BE2C (cell line): ENCODE measurements at regions not wholly inside any gene's neighbourhood (a gene's known extent, or its start where the extent isn't known, plus 50 kb on each side); places are given as distances from the start of the nearest gene placed in this dataset.

ENCODE experiments used
- DNase-seq: peaks from one replicate; pipeline ENCODE4 v3.0.0-alpha.2; 2020
- H3K27me3 ChIP-seq: fragments of 250-450 bp; sonication (Bioruptor Pico); 2 replicates; pipeline ENCODE4 v1.5.1; 2020; ENCODE audit warnings: mild to moderate bottlenecking
- H3K36me3 ChIP-seq: fragments of 250-450 bp; sonication (Bioruptor Pico); 2 replicates; pipeline ENCODE4 v1.5.1; 2020; ENCODE audit warnings: mild to moderate bottlenecking
- H3K4me1 ChIP-seq: fragments of 250-450 bp; sonication (Bioruptor Pico); 2 replicates; pipeline ENCODE4 v1.5.1; 2020
- H3K4me3 ChIP-seq: 2 replicates; pipeline ENCODE4 v1.5.1; 2011; ENCODE audit warnings: low read depth, low read length
- H3K9me3 ChIP-seq: fragments of 250-450 bp; sonication (Bioruptor Pico); 2 replicates; pipeline ENCODE4 v1.5.1; 2020
- CTCF ChIP-seq: IDR thresholded peaks from 2 replicates; pipeline ENCODE4 v1.5.1; 2012; ENCODE audit warnings: mild to moderate bottlenecking, low read depth, low read length

- no peak for TF ChIP-seq CTCF
- no peak for DNase-seq
- Histone ChIP-seq H3K4me3 (no peak overlapping the region), H3K9me3 (no peaks in the 10 kb centered on the region), H3K36me3 (no peaks in the 10 kb centered on the region), H3K27me3 (no peaks in the 10 kb centered on the region), H3K4me1 (no peaks in the 10 kb centered on the region)
Measured at GRCh38 chr6:119446609-119447008, 97.0 kb upstream of the MAN1A1 start.

- Histone ChIP-seq H3K4me1 (no peaks in the 10 kb centered on the region), H3K4me3 (no peak overlapping the region), H3K9me3 (no peaks in the 10 kb centered on the region), H3K27me3 (no peaks in the 10 kb centered on the region), H3K36me3 (no peaks in the 10 kb centered on the region)
- no peak for TF ChIP-seq CTCF
- DNase-seq = no peak
Measured at GRCh38 chr6:119446115-119446554, 96.6 kb upstream of the MAN1A1 start.

DNA sequence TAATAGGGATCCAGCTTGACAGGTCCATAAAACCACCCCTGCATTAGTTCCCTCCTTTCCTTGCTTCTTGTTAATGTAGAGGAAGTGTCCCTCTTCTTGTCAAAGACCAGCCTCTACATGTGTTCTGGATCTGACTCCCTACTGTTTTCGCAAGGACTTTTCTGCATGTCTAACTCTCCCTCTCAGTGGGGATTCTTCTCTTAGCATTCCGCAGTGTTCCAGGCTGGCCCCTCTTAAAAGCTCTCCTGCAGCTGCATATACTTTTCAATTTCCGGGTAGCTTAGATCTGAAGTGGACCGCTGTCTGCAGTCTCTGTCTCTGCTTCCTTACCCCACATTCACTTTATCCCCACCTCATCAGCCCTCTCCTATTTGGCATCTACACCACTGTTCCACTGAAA is 96.1 kb upstream of the MAN1A1 start:
- Histone ChIP-seq H3K36me3 (no peaks in the 10 kb centered on the region), H3K27me3 (no peaks in the 10 kb centered on the region), H3K9me3 (no peaks in the 10 kb centered on the region), H3K4me3 (no peak overlapping the region), H3K4me1 (no peaks in the 10 kb centered on the region)
- no peak for TF ChIP-seq CTCF
- no peak for DNase-seq

DNA sequence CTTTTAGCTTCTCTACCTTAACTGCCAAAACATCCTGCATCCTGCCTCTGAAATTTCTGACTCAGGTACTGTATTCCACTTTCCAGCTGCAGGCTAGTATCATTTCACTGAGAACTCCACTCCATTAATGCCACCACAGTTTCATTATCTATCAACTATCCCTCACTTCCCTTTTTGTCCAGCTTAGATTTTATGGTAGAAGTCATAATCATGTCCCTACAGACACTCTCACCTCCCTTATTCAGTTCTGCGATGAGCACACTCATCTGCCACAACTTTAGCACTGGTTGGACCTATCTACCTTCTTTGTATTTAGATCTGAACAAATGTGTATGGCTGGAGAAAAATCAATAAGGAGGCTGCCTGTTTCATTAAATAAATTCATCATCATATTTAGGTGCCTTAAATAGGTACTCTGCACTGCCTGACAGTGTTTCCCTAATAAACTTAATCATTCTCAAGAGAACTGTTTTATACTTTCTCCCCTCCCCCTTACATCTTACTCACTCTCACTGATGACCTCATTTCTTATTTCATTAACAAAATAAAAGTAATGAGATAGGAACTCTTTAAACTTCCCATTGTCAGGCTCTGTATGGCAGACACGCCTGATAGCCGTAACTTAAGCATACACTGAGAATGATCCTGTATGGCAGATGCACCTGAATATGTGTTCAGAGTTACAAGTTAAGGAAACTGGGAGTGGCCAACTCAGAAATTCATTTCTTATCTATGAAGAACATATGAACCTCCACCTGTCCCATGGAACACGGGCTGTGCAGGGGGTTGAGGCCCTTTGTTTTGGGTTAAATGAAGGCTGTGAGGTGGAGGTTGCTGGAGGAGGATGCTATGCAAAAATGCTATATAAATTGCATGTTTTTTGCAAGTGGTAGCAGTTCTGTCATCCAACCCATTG is 95.3 kb upstream of the MAN1A1 start:
- Histone ChIP-seq H3K36me3 (no peaks in the 10 kb centered on the region), H3K4me1 (no peaks in the 10 kb centered on the region)

GRCh38 chr6:119443993-119444641 is 94.6 kb upstream of the MAN1A1 start:
- H3K36me3 ChIP-seq = no peaks in the 10 kb centered on the region
- H3K27me3 ChIP-seq = no peaks in the 10 kb centered on the region
- no peak overlapping the region for H3K4me3 ChIP-seq
- no peak for TF ChIP-seq CTCF
- H3K4me1 ChIP-seq = no peaks in the 10 kb centered on the region
- no peak for DNase-seq
- H3K9me3 ChIP-seq = no peaks in the 10 kb centered on the region

More for the DNA sequence above, 95.3 kb upstream of the MAN1A1 start:
- TF ChIP-seq CTCF = no peak
- Histone ChIP-seq H3K9me3 (no peaks in the 10 kb centered on the region), H3K27me3 (no peaks in the 10 kb centered on the region), H3K4me3 (no peak overlapping the region)
- DNase-seq = no peak

DNA sequence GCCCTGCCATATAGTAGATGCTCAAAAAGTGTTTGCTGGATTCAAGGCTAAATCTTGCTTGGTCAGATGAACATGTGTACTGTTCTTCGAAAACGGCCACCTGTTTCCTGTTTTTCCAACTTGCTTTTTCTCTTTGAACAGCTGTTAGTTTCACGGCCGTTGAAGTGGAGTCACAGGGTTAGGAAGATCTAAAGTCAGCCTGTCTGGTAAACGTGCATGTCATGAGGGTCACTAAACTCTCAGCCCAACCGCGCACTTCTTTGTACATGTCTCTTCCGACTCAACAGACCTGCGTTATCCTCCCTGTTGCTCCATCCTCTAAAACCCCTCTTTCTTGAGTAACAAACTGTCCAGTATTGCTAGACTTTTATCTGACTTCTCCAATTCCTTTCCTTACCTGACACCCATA is 93.2 kb upstream of the MAN1A1 start:
- Histone ChIP-seq H3K9me3 (no peaks in the 10 kb centered on the region), H3K4me3 (no peak overlapping the region), H3K27me3 (no peaks in the 10 kb centered on the region), H3K4me1 (no peaks in the 10 kb centered on the region), H3K36me3 (no peaks in the 10 kb centered on the region)
- no peak for DNase-seq
- TF ChIP-seq CTCF = no peak
